WI38 (cell line): ENCODE measurements at regions not wholly inside any gene's neighbourhood (a gene's known extent, or its start where the extent isn't known, plus 50 kb on each side); places are given as distances from the start of the nearest gene placed in this dataset.
"Not testable (repeated sequence)": the region's sequence is repeated elsewhere in the genome, so short reads cannot be mapped to it uniquely, and the experiment has no call there.

Experiments
- H3K4me3 ChIP-seq: 2 replicates; pipeline ENCODE4 v1.5.1; 2011; ENCODE audit warnings: low read depth, mild to moderate bottlenecking, control low read depth, low read length
- TF ChIP-seq, protein P1 (sequence below): IDR thresholded peaks from 2 replicates; pipeline ENCODE4 v1.5.1; 2012; ENCODE audit warnings: low read depth, mild to moderate bottlenecking, control low read depth, low read length

DNA sequence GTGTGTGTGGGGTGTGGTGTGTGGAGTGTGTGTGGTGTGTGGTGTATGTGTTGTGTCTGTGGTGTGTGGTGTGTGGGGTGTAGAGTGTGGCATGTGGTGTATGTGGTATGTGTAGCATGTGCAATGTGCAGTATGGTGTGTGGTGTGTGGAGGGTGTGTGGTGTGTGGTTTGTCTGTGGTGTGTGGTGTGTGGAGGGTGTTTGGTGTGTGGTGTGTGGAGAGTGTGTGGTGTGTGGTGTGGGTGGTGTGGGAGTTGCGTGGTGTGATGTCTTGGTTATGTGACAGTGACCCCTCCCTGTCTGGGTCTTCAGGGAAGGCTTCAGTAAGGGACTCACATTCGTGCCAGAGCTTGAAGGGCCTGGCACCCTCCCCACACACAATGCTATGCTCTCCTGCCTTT, 718.2 kb upstream of the SOX11 start:
- H3K4me3 ChIP-seq: no peak overlapping the region
- TF ChIP-seq, protein P1, sequence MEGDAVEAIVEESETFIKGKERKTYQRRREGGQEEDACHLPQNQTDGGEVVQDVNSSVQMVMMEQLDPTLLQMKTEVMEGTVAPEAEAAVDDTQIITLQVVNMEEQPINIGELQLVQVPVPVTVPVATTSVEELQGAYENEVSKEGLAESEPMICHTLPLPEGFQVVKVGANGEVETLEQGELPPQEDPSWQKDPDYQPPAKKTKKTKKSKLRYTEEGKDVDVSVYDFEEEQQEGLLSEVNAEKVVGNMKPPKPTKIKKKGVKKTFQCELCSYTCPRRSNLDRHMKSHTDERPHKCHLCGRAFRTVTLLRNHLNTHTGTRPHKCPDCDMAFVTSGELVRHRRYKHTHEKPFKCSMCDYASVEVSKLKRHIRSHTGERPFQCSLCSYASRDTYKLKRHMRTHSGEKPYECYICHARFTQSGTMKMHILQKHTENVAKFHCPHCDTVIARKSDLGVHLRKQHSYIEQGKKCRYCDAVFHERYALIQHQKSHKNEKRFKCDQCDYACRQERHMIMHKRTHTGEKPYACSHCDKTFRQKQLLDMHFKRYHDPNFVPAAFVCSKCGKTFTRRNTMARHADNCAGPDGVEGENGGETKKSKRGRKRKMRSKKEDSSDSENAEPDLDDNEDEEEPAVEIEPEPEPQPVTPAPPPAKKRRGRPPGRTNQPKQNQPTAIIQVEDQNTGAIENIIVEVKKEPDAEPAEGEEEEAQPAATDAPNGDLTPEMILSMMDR: no peak

DNA sequence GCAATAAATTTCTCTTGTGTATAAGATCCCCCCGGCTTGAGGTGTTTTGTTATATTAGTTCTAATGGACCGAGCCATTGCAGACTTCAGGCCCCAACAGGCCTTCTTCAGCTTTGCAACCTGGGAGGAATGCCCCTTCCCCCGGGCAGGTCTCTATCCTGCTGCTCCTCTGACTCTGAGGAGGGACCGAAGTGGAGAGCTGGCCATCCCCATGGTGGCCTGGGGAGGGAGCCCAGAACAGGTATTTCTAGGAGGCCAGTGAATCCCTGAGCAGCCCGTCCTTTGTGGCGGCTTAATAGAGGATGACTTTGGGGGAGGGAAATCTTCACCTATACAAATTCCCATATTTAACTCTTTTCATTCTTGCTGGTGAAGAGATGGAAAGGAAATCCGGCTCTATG, 715.8 kb upstream of the SOX11 start:
- TF ChIP-seq, protein P1: no peak
- H3K4me3 ChIP-seq: no peak overlapping the region

DNA sequence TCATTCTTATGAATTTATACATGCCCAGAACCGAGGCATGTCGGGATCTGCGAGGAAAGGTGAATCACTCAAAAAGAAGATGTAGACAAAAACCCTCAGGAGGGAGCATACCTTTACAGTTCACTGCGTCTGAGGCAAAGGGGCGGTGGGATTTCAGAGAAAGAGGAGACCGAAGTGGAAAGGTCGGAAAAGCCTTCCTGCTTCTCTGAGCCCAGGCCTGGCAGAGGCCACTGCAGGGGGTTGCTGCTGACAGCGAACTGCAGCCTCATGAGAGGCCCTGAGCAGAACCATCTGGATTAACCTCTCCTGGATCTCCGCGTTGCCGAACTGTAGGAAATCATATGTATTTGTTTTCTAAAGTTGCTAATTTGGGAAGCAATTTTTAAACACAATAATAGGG, 713.1 kb upstream of the SOX11 start:
- no peak overlapping the region for H3K4me3 ChIP-seq
- TF ChIP-seq, protein P1: no peak

DNA sequence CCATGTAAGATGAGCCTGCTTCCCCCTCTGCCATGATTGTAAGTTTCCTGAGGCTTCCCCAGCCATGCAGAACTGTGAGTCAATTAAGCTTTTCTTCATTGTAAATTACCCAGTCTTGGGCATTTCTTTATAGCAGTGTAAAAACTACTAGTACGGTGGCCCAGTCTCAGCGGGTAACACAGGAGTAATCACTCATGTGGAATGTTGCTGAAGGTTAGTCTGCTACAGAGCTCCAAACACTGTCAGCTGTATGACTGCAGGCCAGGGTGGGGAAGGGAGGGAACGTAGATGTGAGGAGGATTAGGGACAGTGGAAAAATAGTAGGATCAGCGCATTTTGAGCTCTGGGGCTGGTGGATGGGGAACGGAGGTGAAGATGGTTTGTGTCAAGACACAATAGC, 711.2 kb upstream of the SOX11 start:
- TF ChIP-seq, protein P1: no peak
- H3K4me3 ChIP-seq: no peak overlapping the region

DNA sequence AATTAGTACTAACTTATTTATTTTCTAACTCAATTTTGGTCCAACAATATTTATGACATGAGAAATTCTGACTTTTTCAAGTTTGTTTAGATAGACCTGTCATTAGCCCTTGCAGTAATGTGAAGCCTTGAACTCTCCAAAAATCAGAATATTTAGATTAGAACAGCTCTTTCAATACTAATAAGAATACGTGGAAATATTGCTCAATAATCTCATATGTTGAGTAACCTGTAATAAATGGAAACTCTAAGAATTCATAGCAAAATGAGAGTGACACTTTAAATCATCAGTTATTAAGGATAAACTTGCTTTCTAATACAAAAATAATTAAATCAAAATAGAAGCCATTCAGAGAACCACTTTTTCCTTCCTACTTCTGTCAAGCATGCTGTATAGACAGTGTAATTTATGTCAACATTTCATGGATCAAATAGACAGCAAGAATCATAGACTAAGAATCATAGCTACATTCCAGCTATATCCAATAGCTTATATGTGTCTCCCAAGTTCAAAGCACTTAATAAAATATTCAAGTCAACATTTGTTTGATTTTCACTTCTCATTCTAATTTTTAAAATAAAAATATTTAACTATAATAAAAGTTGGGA, 710.3 kb upstream of the SOX11 start:
- TF ChIP-seq, protein P1: no peak
- no peak overlapping the region for H3K4me3 ChIP-seq

DNA sequence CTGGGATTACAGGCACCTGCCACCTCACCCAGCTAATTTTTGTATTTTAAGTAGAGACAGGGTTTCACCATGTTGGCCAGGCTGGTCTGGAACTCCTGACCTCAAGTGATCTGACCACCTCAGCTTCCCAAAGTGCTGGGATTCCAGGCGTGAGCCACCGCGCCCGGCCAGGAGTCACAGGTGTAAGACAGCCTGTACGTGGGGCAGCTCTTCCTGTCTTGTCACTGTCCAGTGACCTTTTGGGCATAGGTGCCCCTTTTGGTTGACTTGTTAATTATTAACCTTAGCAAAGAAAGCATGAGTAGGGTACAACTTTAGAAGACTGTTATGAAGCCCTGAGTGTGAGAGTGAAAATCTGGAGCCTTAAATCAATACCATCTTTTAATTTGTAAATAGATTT, 703.7 kb upstream of the SOX11 start:
- H3K4me3 ChIP-seq: not testable (repeated sequence)

DNA sequence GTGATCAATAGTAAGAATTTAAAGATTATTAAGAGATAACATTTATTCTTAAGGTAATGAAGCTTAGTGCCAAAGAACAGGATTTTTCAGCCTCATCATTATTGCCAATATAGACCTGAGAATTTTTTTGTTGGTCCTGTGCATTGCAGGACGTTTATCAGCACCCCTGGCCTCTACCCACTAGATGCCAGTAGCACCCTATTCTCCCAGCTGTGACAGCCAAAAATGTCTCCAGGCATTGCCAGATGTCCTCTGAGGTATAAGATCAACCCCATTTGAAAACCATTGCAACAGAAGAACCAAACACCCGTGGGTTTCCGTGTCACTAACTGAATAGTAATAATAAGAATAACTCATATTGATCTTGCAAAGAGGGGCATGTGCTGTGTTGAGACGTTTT, 700.0 kb upstream of the SOX11 start:
- TF ChIP-seq, protein P1: no peak
- no peak overlapping the region for H3K4me3 ChIP-seq

DNA sequence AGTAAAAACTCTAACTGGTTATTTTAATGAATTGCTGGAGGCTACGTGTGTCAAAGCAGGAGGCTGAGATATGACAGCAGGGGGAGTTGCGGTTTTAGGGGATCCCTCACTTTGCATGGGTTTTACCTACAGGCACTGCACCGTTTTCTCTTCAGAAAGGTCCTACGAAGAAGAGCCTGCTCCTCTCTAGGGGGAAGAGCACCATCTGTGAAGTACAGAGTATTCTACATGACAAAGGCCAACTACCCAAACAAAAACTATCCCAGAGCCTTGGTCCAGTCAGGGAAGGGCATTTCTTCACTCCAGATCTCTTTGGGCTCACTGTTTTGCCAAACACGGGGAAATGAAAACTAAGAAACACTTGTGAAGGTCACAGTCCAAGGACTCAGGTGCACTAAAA, 696.7 kb upstream of the SOX11 start:
- no peak overlapping the region for H3K4me3 ChIP-seq
- TF ChIP-seq, protein P1: no peak
